HEK293 (cell line): ENCODE measurements at regions not wholly inside any gene's neighbourhood (a gene's known extent, or its start where the extent isn't known, plus 50 kb on each side); places are given as distances from the start of the nearest gene placed in this dataset.

ENCODE experiments used
- CTCF ChIA-PET: fragments of 350-600 bp; formaldehyde crosslinking; extraction: SDS; loops from one replicate; lab custom pipeline; 2021; ENCODE audit warnings: antibody characterized with exemption; lab: Yijun Ruan, JAX
- POLR2A ChIA-PET: fragments of 300-600 bp; formaldehyde crosslinking; extraction: SDS; loops from one replicate; lab custom pipeline; 2020; ENCODE audit warnings: antibody characterized with exemption, inconsistent platforms; lab: Yijun Ruan, JAX
- H3K27ac ChIP-seq: fragments of 200-500 bp; sonication (Bioruptor generic); 2 replicates; pipeline ENCODE4 v1.5.1; 2014; ENCODE audit warnings: low read depth, low read length, control low read depth, inconsistent platforms; ENCODE audit errors: extremely low read depth
- H3K36me3 ChIP-seq, 2 experiments: fragments of 200-500 bp in 1 of 2; sonication (Bioruptor generic) in 1 of 2; 1 replicate in 1 of 2; 2 replicates in 1 of 2; pipeline ENCODE4 v1.5.1; 2014 to 2017; ENCODE audit warnings: inconsistent platforms in 2 of 2, low read length in 2 of 2; ENCODE audit not compliant: control insufficient read depth in 2 of 2, insufficient read depth in 1 of 2
- H3K4me1 ChIP-seq: fragments of 200-500 bp; sonication (Bioruptor generic); 2 replicates; pipeline ENCODE4 v1.5.1; 2014; ENCODE audit warnings: mild to moderate bottlenecking, low read length, inconsistent platforms; ENCODE audit not compliant: control insufficient read depth, insufficient read depth
- H3K4me3 ChIP-seq: 2 replicates; pipeline ENCODE4 v1.5.1; 2011; ENCODE audit warnings: low read depth, mild to moderate bottlenecking, control low read depth, low read length, moderate library complexity
- H3K9me3 ChIP-seq: fragments of 200-500 bp; sonication (Bioruptor generic); 2 replicates; pipeline ENCODE4 v1.5.1; 2014; ENCODE audit warnings: low read depth, low read length, inconsistent platforms; ENCODE audit not compliant: control insufficient read depth, insufficient read depth
- KLF17 ChIP-seq: fragments of 450-650 bp; formaldehyde crosslinking; IDR thresholded peaks from 2 replicates; pipeline ENCODE4 v1.5.1; 2016; ENCODE audit warnings: missing biosample characterization, missing genetic modification characterization
- KLF7 ChIP-seq: fragments of 450-650 bp; formaldehyde crosslinking; IDR thresholded peaks from 2 replicates; pipeline ENCODE4 v1.5.1; 2016; ENCODE audit warnings: missing biosample characterization, missing genetic modification characterization, borderline replicate concordance
- MZF1 ChIP-seq: fragments of 450-650 bp; formaldehyde crosslinking; IDR thresholded peaks from 2 replicates; pipeline ENCODE4 v1.5.1; 2017; ENCODE audit warnings: missing biosample characterization, missing genetic modification characterization, borderline replicate concordance
- PRDM10 ChIP-seq: fragments of 450-650 bp; formaldehyde crosslinking; IDR thresholded peaks from 2 replicates; pipeline ENCODE4 v1.5.1; 2016; ENCODE audit warnings: missing biosample characterization, missing genetic modification characterization
- RBAK ChIP-seq: fragments of 450-650 bp; formaldehyde crosslinking; IDR thresholded peaks from 2 replicates; pipeline ENCODE4 v1.5.1; 2016; ENCODE audit warnings: missing biosample characterization, missing genetic modification characterization
- SALL2 ChIP-seq: fragments of 450-650 bp; formaldehyde crosslinking; IDR thresholded peaks from 2 replicates; pipeline ENCODE4 v1.5.0; 2017; ENCODE audit warnings: missing biosample characterization, mild to moderate bottlenecking, missing genetic modification characterization, borderline replicate concordance
- ZBTB1 ChIP-seq: fragments of 450-650 bp; formaldehyde crosslinking; IDR thresholded peaks from 2 replicates; pipeline ENCODE4 v1.5.1; 2016; ENCODE audit warnings: missing biosample characterization, missing genetic modification characterization
- ZBTB8A ChIP-seq: fragments of 450-650 bp; formaldehyde crosslinking; IDR thresholded peaks from 2 replicates; pipeline ENCODE4 v1.5.1; 2016; ENCODE audit warnings: missing biosample characterization, missing genetic modification characterization
- ZFP69B ChIP-seq: fragments of 450-650 bp; formaldehyde crosslinking; IDR thresholded peaks from 2 replicates; pipeline ENCODE4 v1.5.1; 2016; ENCODE audit warnings: missing biosample characterization, missing genetic modification characterization
- ZNF140 ChIP-seq: fragments of 450-650 bp; formaldehyde crosslinking; IDR thresholded peaks from 2 replicates; pipeline ENCODE4 v1.5.1; 2016; ENCODE audit warnings: missing biosample characterization, missing genetic modification characterization
- ZNF202 ChIP-seq: fragments of 450-650 bp; formaldehyde crosslinking; IDR thresholded peaks from 2 replicates; pipeline ENCODE4 v1.5.1; 2016; ENCODE audit warnings: missing biosample characterization, missing genetic modification characterization, borderline replicate concordance
- ZNF26 ChIP-seq: fragments of 450-650 bp; formaldehyde crosslinking; IDR thresholded peaks from 2 replicates; pipeline ENCODE4 v1.5.1; 2016; ENCODE audit warnings: missing biosample characterization, missing genetic modification characterization
- ZNF555 ChIP-seq: fragments of 450-650 bp; formaldehyde crosslinking; conservative IDR thresholded peaks from 2 replicates; pipeline ENCODE4 v1.5.1; 2017; ENCODE audit warnings: missing biosample characterization, mild to moderate bottlenecking, missing genetic modification characterization, inconsistent platforms
- ZNF571 ChIP-seq: fragments of 450-650 bp; formaldehyde crosslinking; IDR thresholded peaks from 2 replicates; pipeline ENCODE4 v1.5.0; 2017; ENCODE audit warnings: missing biosample characterization, missing genetic modification characterization
- ZNF580 ChIP-seq: fragments of 450-650 bp; formaldehyde crosslinking; IDR thresholded peaks from 2 replicates; pipeline ENCODE4 v1.5.1; 2016; ENCODE audit warnings: missing biosample characterization, missing genetic modification characterization
- ZNF626 ChIP-seq: fragments of 450-650 bp; sonication (Bioruptor Pico); formaldehyde crosslinking; IDR thresholded peaks from 2 replicates; pipeline ENCODE4 v1.5.1; 2018; ENCODE audit warnings: missing biosample characterization, missing genetic modification characterization, inconsistent platforms
- ZNF670 ChIP-seq: fragments of 450-650 bp; formaldehyde crosslinking; IDR thresholded peaks from 2 replicates; pipeline ENCODE4 v1.5.1; 2016; ENCODE audit warnings: missing biosample characterization, missing genetic modification characterization, low read depth
- ZNF777 ChIP-seq: fragments of 450-650 bp; formaldehyde crosslinking; IDR thresholded peaks from 2 replicates; pipeline ENCODE4 v1.5.1; 2017; ENCODE audit warnings: missing biosample characterization, missing genetic modification characterization, borderline replicate concordance
- ZNF785 ChIP-seq: fragments of 450-650 bp; formaldehyde crosslinking; IDR thresholded peaks from 2 replicates; pipeline ENCODE4 v1.5.1; 2016; ENCODE audit warnings: missing biosample characterization, missing genetic modification characterization

- Histone ChIP-seq H3K27ac (no peak overlapping the region), H3K36me3 (no peaks in the 10 kb centered on the region), H3K4me1 (no peaks in the 10 kb centered on the region), H3K9me3 (no peaks in the 10 kb centered on the region), H3K4me3 (no peak overlapping the region)
- ChIA-PET POLR2A (no interaction called here), CTCF (interaction anchor here (0.6 to 1.7 kb wide), 11 partner anchors 14 to 1738 kb away, joined by 3 to 6 read pairs (median 3); no protein-coding TSS in a partner anchor)
- TF ChIP-seq KLF17 (tag by site-specific recombination) (no peak), ZFP69B (no peak), ZNF580 (tag by site-specific recombination) (no peak), ZNF670 (tag by site-specific recombination) (no peak)
Measured at GRCh38 chr4:126223784-126224407, 909.1 kb downstream of the FAT4 start.

- no peaks in the 10 kb centered on the region for H3K4me1 ChIP-seq
- no peak overlapping the region for H3K4me3 ChIP-seq
- no peak overlapping the region for H3K27ac ChIP-seq
- TF ChIP-seq ZNF26: no peak
- H3K36me3 ChIP-seq: no peaks in the 10 kb centered on the region
- CTCF ChIA-PET: no interaction called here
- no peaks in the 10 kb centered on the region for H3K9me3 ChIP-seq
- POLR2A ChIA-PET: no interaction called here
Measured at GRCh38 chr4:126227428-126227827, 912.7 kb downstream of the FAT4 start.

GRCh38 chr4:126230269-126230668 lies 915.5 kb downstream of the FAT4 start:
- CTCF ChIA-PET: interaction anchor here (0.7 kb wide), 1 partner anchor 8 kb away, joined by 3 read pairs; no protein-coding TSS in a partner anchor
- TF ChIP-seq ZNF785 (tag by site-specific recombination): no peak
- TF ChIP-seq ZNF571 (tag by site-specific recombination): no peak
- no peak for TF ChIP-seq ZBTB1 (tag by site-specific recombination)
- no peak for TF ChIP-seq SALL2 (tag by site-specific recombination)
- TF ChIP-seq ZNF140: no peak
- no peak for TF ChIP-seq ZBTB8A (tag by site-specific recombination)
- TF ChIP-seq KLF7 (tag by site-specific recombination): no peak
- no peak for TF ChIP-seq ZNF202 (tag by site-specific recombination)
- TF ChIP-seq ZNF555 (tag by site-specific recombination): no peak
- no peak for TF ChIP-seq PRDM10 (tag by site-specific recombination)
- TF ChIP-seq MZF1 (tag by site-specific recombination): no peak
- TF ChIP-seq ZNF626 (tag by site-specific recombination): no peak
- TF ChIP-seq ZNF26: no peak
- TF ChIP-seq ZNF777: no peak
- TF ChIP-seq RBAK (tag by site-specific recombination): no peak

More at GRCh38 chr4:126230269-126230668, 915.5 kb downstream of the FAT4 start:
- no peaks in the 10 kb centered on the region for H3K4me1 ChIP-seq
- H3K27ac ChIP-seq: no peak overlapping the region
- POLR2A ChIA-PET: no interaction called here
- H3K4me3 ChIP-seq: no peak overlapping the region
- no peaks in the 10 kb centered on the region for H3K36me3 ChIP-seq
- H3K9me3 ChIP-seq: no peaks in the 10 kb centered on the region
